ENCODE measurements at regions not wholly inside any gene's neighbourhood (a gene's known extent, or its start where the extent isn't known, plus 50 kb on each side); places are given as distances from the start of the nearest gene placed in this dataset.

DNA sequence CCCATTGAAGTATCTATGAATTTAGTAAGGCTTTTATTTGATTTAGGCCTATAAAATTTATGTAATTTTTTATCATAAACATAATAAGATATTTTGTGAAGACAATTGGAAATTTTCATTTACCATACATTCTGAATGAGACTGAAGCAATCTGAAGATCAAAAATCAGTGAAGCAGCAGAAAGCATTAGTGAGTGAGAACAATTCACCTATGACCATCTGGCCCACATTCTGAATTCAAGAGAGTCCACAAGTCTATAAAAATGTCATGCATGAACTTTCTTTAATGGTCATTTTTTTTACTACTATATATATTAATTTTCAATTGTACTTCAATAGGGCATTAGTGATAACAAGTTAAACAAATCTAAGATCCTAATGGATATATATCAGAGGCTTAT lies 1026.6 kb upstream of the MAP3K7 start:
- Histone ChIP-seq H3K27me3 (ENCODE audit: control insufficient read depth in 1 of 2, insufficient read depth in 2 of 2, low read length in 2 of 2) (no peaks in the 10 kb centered on the region), H3K9me3 (ENCODE audit: control insufficient read depth in 2 of 2, low read length in 2 of 2) (no peaks in the 10 kb centered on the region), H3K4me3 (ENCODE audit: low read length in 2 of 2) (no peak overlapping the region), H3K36me3 (ENCODE audit: control insufficient read depth in 2 of 2, insufficient read depth in 2 of 2, low read length in 2 of 2) (no peaks in the 10 kb centered on the region), H3K9ac (ENCODE audit: low read length in 2 of 2) (no peak overlapping the region), H3K27ac (ENCODE audit: low read length) (no peak overlapping the region), H3K4me1 (ENCODE audit: control insufficient read depth, insufficient read depth, low read length) (no peaks in the 10 kb centered on the region)

DNA sequence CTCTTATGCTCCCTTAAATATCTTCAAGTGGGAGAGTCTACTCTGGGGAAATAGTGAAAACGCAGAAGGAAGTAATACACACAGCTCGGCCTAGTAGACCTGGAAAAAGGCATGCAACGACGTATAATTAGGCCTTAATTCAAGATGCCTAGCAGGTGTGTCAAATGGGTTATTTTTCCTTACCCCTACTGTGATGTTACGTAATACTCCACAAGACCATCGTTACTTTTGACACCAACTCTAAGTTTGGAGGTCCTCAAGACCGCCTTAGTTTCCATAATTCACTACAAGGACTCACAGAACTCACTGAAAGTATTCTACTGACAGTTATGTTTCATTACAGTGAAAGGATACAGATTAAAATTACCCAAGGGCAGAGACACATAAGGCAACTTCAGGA lies 1024.3 kb upstream of the MAP3K7 start:
- no peak overlapping the region for H3K27ac ChIP-seq (ENCODE audit: low read length)

DNA sequence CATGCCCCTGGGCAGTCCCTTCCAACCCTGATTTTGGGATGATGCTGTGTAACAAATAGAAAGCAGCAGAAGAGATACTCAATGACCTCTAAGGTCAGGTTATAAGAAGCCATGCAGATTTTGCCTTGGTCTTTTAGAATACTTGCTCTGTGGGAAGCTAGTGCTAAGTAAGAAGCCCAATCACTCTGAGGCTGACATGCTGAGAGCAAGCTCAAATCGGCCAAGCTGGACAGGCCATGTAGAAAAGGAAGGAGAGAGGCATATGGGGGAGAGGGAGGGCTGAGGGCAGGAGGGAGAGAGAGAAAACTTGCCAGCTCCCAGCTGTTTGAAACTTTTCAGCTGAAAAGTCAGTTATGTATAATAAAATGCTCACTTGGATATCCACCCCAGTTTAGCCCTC lies 1021.6 kb upstream of the MAP3K7 start:
- H3K27ac ChIP-seq (ENCODE audit: low read length) = no peak overlapping the region
- no peaks in the 10 kb centered on the region for H3K4me1 ChIP-seq (ENCODE audit: control insufficient read depth, insufficient read depth, low read length)
- no peaks in the 10 kb centered on the region for H3K27me3 ChIP-seq (ENCODE audit: control insufficient read depth in 1 of 2, insufficient read depth in 2 of 2, low read length in 2 of 2)
- H3K36me3 ChIP-seq (ENCODE audit: control insufficient read depth in 2 of 2, insufficient read depth in 2 of 2, low read length in 2 of 2) = no peaks in the 10 kb centered on the region
- H3K4me3 ChIP-seq (ENCODE audit: low read length in 2 of 2) = no peak overlapping the region
- H3K9me3 ChIP-seq (ENCODE audit: control insufficient read depth in 2 of 2, low read length in 2 of 2) = no peaks in the 10 kb centered on the region
- H3K9ac ChIP-seq (ENCODE audit: low read length in 2 of 2) = no peak overlapping the region

More for the DNA sequence above, 1024.3 kb upstream of the MAP3K7 start:
- H3K36me3 ChIP-seq (ENCODE audit: control insufficient read depth in 2 of 2, insufficient read depth in 2 of 2, low read length in 2 of 2) = no peaks in the 10 kb centered on the region
- no peaks in the 10 kb centered on the region for H3K9me3 ChIP-seq (ENCODE audit: control insufficient read depth in 2 of 2, low read length in 2 of 2)
- H3K4me3 ChIP-seq (ENCODE audit: low read length in 2 of 2) = no peak overlapping the region
- no peaks in the 10 kb centered on the region for H3K27me3 ChIP-seq (ENCODE audit: control insufficient read depth in 1 of 2, insufficient read depth in 2 of 2, low read length in 2 of 2)
- H3K9ac ChIP-seq (ENCODE audit: low read length in 2 of 2) = no peak overlapping the region
- H3K4me1 ChIP-seq (ENCODE audit: control insufficient read depth, insufficient read depth, low read length) = no peaks in the 10 kb centered on the region

DNA sequence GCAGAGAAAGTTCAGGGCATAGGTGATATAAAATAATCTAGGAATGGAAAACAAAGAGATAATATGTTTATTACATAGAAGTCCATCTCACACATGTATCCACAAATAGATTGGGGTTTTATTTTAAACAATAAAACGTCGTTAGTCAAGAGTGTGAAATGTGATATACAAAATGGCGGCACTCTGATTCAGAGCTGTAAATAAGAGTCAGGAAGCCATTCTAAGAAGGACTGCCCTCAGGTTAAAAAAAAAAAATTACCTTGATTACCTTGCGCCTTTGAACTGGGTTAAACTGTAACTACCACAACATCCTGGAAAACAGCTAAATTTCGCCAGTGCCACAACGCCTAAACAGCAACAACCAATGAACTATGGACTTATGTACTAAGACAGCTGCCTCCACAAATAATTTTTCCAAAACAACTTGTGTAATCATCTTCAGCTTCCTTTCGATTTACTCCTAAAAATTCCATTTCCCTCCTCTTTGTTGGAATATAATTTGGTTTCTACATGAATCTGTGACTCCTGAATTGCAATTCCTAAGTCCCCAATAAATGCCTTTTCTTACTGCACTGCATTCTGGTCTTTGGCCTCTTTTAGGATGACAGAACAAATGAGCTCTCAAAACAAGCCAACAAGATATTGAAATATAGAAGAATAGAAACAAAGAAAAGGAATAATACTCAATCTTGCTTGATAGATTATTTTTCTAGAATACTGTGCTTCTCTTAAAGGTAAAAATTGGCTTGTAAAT lies 1019.5 kb upstream of the MAP3K7 start:
- no peaks in the 10 kb centered on the region for H3K27me3 ChIP-seq (ENCODE audit: control insufficient read depth in 1 of 2, insufficient read depth in 2 of 2, low read length in 2 of 2)
- no peak overlapping the region for H3K27ac ChIP-seq (ENCODE audit: low read length)
- H3K9ac ChIP-seq (ENCODE audit: low read length in 2 of 2) = no peak overlapping the region
- H3K4me1 ChIP-seq (ENCODE audit: control insufficient read depth, insufficient read depth, low read length) = no peaks in the 10 kb centered on the region
- no peak overlapping the region for H3K4me3 ChIP-seq (ENCODE audit: low read length in 2 of 2)
- H3K9me3 ChIP-seq (ENCODE audit: control insufficient read depth in 2 of 2, low read length in 2 of 2) = no peaks in the 10 kb centered on the region
- no peaks in the 10 kb centered on the region for H3K36me3 ChIP-seq (ENCODE audit: control insufficient read depth in 2 of 2, insufficient read depth in 2 of 2, low read length in 2 of 2)

DNA sequence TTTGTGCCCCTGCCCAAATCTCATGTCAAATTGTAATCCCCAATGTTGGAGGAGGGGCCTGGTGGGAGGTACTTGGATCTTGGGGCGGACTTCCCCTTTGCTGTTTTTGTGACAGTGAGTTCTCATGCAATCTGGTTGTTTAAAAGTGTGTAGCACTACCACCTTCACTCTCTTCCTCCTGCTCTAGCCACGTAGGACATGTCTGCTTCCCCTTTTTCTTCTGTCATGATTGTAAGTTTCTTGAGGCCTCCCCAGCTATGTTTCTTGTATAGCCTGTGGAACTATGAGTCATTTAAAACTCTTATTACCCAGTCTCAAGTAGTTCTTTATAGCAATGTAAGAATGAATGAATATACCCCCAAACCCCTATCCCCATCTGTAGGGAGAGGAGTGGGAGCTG lies 1013.7 kb upstream of the MAP3K7 start:
- H3K27ac ChIP-seq (ENCODE audit: low read length) = no peak overlapping the region
- H3K9me3 ChIP-seq (ENCODE audit: control insufficient read depth in 2 of 2, low read length in 2 of 2) = no peaks in the 10 kb centered on the region
- H3K27me3 ChIP-seq (ENCODE audit: control insufficient read depth in 1 of 2, insufficient read depth in 2 of 2, low read length in 2 of 2) = no peaks in the 10 kb centered on the region
- no peaks in the 10 kb centered on the region for H3K36me3 ChIP-seq (ENCODE audit: control insufficient read depth in 2 of 2, insufficient read depth in 2 of 2, low read length in 2 of 2)
- H3K9ac ChIP-seq (ENCODE audit: low read length in 2 of 2) = no peak overlapping the region
- H3K4me3 ChIP-seq (ENCODE audit: low read length in 2 of 2) = no peak overlapping the region
- H3K4me1 ChIP-seq (ENCODE audit: control insufficient read depth, insufficient read depth, low read length) = no peaks in the 10 kb centered on the region

DNA sequence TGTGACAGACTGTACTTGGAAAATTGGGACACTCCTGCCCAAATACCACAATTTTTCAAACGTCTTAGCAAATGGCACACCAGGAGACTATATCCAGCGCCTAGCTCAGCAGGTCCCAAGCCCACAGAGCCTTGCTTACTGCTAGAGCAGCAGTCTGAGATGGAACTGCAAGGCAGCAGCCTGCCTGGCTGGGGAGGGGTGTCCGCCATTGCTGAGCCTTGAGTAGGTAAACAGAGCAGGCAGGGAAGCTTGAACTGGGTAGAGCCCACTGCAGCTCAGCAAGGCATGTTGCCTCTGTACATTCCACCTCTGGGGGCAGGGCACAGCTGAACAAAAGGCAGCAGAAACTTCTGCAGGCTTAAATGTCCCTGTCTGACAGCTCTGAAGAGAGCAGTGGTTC lies 1003.3 kb upstream of the MAP3K7 start:
- H3K27ac ChIP-seq (ENCODE audit: low read length) = no peak overlapping the region
- H3K9me3 ChIP-seq (ENCODE audit: control insufficient read depth in 2 of 2, low read length in 2 of 2) = no peaks in the 10 kb centered on the region
- no peaks in the 10 kb centered on the region for H3K27me3 ChIP-seq (ENCODE audit: control insufficient read depth in 1 of 2, insufficient read depth in 2 of 2, low read length in 2 of 2)
- H3K4me3 ChIP-seq (ENCODE audit: low read length in 2 of 2) = no peak overlapping the region
- no peak overlapping the region for H3K9ac ChIP-seq (ENCODE audit: low read length in 2 of 2)
- no peaks in the 10 kb centered on the region for H3K4me1 ChIP-seq (ENCODE audit: control insufficient read depth, insufficient read depth, low read length)
- H3K36me3 ChIP-seq (ENCODE audit: control insufficient read depth in 2 of 2, insufficient read depth in 2 of 2, low read length in 2 of 2) = no peaks in the 10 kb centered on the region

DNA sequence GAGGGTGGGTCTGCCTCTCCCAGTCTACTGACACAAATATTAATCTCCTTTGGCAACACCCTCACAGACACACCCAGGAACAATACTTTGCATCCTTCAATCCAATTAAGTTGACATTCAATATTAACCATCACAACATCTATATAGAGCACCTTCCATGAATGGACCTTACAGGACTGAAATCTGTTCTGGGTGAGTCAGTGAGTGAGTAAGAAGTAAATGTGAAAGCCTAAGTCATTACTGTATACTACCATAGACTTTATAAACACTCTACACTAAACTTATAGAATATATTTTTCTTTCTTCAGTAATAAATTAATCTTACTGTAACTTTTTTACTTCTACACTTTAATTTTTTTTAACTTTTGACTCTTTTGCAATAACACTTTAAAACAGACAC lies 993.8 kb upstream of the MAP3K7 start:
- Histone ChIP-seq H3K4me1 (ENCODE audit: control insufficient read depth, insufficient read depth, low read length) (no peaks in the 10 kb centered on the region), H3K27me3 (ENCODE audit: control insufficient read depth in 1 of 2, insufficient read depth in 2 of 2, low read length in 2 of 2) (no peaks in the 10 kb centered on the region), H3K9me3 (ENCODE audit: control insufficient read depth in 2 of 2, low read length in 2 of 2) (no peaks in the 10 kb centered on the region), H3K27ac (ENCODE audit: low read length) (no peak overlapping the region), H3K9ac (ENCODE audit: low read length in 2 of 2) (no peak overlapping the region), H3K36me3 (ENCODE audit: control insufficient read depth in 2 of 2, insufficient read depth in 2 of 2, low read length in 2 of 2) (no peaks in the 10 kb centered on the region), H3K4me3 (ENCODE audit: low read length in 2 of 2) (no peak overlapping the region)

DNA sequence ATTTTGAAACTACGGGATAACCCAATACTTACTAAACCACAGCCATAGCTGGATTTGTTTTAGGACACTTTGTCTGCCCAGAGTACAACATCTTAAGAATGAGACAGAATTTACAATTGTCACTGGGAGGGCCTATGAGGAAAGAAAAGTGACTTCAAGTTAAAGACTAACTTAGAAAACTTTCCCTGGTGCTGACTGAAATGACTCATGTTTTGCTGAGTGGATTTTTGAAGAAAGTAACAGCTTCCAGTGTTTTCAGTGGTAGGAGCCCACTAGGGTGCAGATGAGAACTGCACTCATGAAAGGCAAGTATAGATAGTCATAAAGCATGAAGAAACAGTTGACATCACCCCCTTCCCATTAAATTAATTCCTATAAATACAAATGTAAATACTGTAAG lies 988.2 kb upstream of the MAP3K7 start:
- H3K36me3 ChIP-seq (ENCODE audit: control insufficient read depth in 2 of 2, insufficient read depth in 2 of 2, low read length in 2 of 2) = no peaks in the 10 kb centered on the region
- no peaks in the 10 kb centered on the region for H3K9me3 ChIP-seq (ENCODE audit: control insufficient read depth in 2 of 2, low read length in 2 of 2)
- H3K4me1 ChIP-seq (ENCODE audit: control insufficient read depth, insufficient read depth, low read length) = no peaks in the 10 kb centered on the region
- no peak overlapping the region for H3K27ac ChIP-seq (ENCODE audit: low read length)
- no peak overlapping the region for H3K9ac ChIP-seq (ENCODE audit: low read length in 2 of 2)
- H3K4me3 ChIP-seq (ENCODE audit: low read length in 2 of 2) = no peak overlapping the region
- H3K27me3 ChIP-seq (ENCODE audit: control insufficient read depth in 1 of 2, insufficient read depth in 2 of 2, low read length in 2 of 2) = no peaks in the 10 kb centered on the region

DNA sequence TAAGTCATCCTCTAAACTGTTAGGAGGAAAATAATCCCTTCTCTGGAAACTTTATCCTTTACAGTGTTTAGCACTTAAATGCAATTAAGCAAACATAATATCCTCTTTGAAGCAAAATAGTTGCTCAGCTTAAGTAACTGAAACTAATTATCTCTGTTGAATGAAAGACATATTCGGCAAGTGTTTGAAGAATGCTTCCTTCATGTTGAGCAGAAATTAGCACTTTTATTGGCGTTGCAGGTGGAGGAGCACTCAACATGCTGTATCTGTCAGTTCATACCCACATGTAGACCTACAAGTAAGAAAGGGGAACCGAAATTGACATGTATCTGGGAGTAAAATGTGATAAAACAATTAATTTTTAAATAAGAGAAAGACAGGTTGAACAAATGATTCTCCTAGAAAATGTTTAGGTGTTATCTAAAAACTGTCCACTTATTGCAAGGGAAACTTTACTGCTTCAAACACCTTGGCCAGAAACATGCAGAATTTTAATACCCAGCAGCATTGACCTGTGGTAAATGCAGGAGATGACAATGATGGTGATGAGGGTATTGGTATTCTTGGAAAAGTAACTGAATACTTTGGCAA lies 987.0 kb upstream of the MAP3K7 start:
- Histone ChIP-seq H3K4me1 (ENCODE audit: control insufficient read depth, insufficient read depth, low read length) (no peaks in the 10 kb centered on the region), H3K9me3 (ENCODE audit: control insufficient read depth in 2 of 2, low read length in 2 of 2) (no peaks in the 10 kb centered on the region), H3K27ac (ENCODE audit: low read length) (no peak overlapping the region), H3K27me3 (ENCODE audit: control insufficient read depth in 1 of 2, insufficient read depth in 2 of 2, low read length in 2 of 2) (no peaks in the 10 kb centered on the region), H3K4me3 (ENCODE audit: low read length in 2 of 2) (no peak overlapping the region), H3K9ac (ENCODE audit: low read length in 2 of 2) (no peak overlapping the region), H3K36me3 (ENCODE audit: control insufficient read depth in 2 of 2, insufficient read depth in 2 of 2, low read length in 2 of 2) (no peaks in the 10 kb centered on the region)

DNA sequence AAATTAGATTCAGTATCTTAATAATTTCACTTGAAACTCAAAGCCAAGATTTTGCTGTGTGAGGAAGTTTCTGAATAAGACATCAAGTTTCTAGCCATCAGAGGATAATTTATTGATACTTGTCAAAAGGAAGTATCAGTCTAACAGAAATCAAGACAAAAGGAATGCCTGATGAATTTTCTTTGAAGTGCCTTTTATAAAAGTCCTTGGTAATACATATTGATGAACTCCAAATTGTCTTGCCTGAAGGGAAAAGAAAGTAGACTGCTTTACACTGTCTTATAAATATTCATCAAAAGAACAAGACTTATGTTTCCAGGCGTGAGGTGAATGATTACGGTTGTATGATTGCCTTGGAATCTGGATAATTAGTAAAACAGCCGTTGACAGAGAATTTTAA lies 986.0 kb upstream of the MAP3K7 start:
- H3K4me3 ChIP-seq (ENCODE audit: low read length in 2 of 2) = no peak overlapping the region
- no peaks in the 10 kb centered on the region for H3K9me3 ChIP-seq (ENCODE audit: control insufficient read depth in 2 of 2, low read length in 2 of 2)
- H3K4me1 ChIP-seq (ENCODE audit: control insufficient read depth, insufficient read depth, low read length) = no peaks in the 10 kb centered on the region
- H3K27ac ChIP-seq (ENCODE audit: low read length) = no peak overlapping the region
- H3K9ac ChIP-seq (ENCODE audit: low read length in 2 of 2) = no peak overlapping the region
- H3K36me3 ChIP-seq (ENCODE audit: control insufficient read depth in 2 of 2, insufficient read depth in 2 of 2, low read length in 2 of 2) = no peaks in the 10 kb centered on the region
- H3K27me3 ChIP-seq (ENCODE audit: control insufficient read depth in 1 of 2, insufficient read depth in 2 of 2, low read length in 2 of 2) = no peaks in the 10 kb centered on the region

DNA sequence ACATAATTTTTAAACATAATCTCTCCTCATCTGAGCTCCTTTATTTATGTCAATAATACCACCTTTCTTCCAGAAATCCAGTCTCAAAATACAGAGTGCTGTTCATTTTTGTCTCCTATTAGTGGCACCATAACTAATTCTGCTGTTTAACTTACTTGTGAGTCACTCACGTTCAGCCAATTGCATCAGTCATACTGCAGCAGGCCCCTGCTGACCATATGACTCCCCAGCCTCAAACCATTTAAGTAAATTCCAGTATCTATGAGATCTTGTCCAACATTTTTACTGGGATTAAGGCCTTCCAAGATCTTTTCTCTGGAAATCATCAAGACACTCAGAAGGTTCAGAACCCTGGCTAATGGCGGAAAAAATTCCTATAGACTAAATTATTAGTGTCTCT lies 982.2 kb upstream of the MAP3K7 start:
- Histone ChIP-seq H3K9ac (ENCODE audit: low read length in 2 of 2) (no peak overlapping the region), H3K4me3 (ENCODE audit: low read length in 2 of 2) (no peak overlapping the region), H3K27ac (ENCODE audit: low read length) (no peak overlapping the region), H3K9me3 (ENCODE audit: control insufficient read depth in 2 of 2, low read length in 2 of 2) (peaks cover 0 to 2% of the 10 kb centered on the region in 2 donors), H3K36me3 (ENCODE audit: control insufficient read depth in 2 of 2, insufficient read depth in 2 of 2, low read length in 2 of 2) (no peaks in the 10 kb centered on the region), H3K4me1 (ENCODE audit: control insufficient read depth, insufficient read depth, low read length) (no peaks in the 10 kb centered on the region), H3K27me3 (ENCODE audit: control insufficient read depth in 1 of 2, insufficient read depth in 2 of 2, low read length in 2 of 2) (no peaks in the 10 kb centered on the region)

Measured in stomach smooth muscle (tissue), 2 donors.